ENCODE measurements at regions not wholly inside any gene's neighbourhood (a gene's known extent, or its start where the extent isn't known, plus 50 kb on each side); places are given as distances from the start of the nearest gene placed in this dataset.
"Not testable (repeated sequence)": the region's sequence is repeated elsewhere in the genome, so short reads cannot be mapped to it uniquely, and the experiment has no call there.

DNA sequence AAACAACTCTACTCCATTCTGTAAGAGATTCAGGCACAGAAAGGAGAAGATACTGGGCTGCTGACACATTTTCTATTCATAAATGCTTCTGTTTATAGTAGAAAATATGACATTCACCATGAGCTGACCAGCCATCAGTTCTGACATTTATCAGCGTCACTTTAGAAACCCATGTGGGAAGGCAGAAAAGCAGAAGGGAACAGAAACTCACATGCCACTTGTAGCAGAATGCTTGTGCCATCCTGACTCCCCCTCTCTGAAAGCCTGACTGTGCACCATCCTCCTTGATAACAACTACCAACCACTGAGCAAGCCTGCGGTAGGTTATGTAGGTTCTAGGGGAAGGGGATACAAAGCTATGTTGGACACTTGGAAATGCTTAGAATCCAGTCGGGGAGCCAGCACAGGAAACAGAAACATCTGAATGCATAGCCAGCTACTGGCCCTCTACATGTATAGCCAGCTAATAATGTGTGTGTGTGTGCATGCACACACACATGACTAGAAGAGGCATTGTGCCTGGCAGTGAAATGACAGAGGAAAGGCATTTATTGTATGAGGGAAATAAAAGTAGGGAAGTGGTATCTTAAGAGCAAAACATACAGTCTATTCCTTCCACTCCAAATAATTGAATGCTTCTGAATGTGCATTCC lies 104.3 kb downstream of the SPDYE17 start:
- peak; percentile 82 for FAIRE-seq
- not testable (repeated sequence) for DNase-seq (ENCODE audit: extremely low spot score, insufficient read length, low read depth)

DNA sequence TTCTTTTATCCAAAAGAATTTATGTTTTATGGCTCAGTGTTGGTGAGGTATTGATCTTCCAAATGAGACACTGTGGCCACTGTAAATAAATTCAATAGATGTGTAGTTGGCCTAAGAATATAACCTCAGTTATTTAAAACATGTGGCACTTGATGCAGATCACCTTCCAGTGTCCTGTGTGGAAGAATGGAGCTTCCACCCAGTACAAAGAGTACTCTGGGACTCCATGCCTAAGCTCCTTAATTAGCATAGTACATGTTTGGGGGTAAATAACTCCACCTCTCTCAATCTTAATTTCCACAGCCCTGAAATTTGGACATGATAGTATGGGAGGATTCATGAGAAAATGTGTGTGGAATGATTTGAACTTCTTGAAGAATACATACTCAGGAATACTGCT lies 105.7 kb downstream of the SPDYE17 start:
- not testable (repeated sequence) for FAIRE-seq; DNase-seq (ENCODE audit: extremely low spot score, insufficient read length, low read depth)

GRCh38 chr7:76924756-76925155 lies 107.4 kb downstream of the SPDYE17 start:
- DNase-seq (ENCODE audit: extremely low spot score, insufficient read length, low read depth), result not testable (repeated sequence)

DNA sequence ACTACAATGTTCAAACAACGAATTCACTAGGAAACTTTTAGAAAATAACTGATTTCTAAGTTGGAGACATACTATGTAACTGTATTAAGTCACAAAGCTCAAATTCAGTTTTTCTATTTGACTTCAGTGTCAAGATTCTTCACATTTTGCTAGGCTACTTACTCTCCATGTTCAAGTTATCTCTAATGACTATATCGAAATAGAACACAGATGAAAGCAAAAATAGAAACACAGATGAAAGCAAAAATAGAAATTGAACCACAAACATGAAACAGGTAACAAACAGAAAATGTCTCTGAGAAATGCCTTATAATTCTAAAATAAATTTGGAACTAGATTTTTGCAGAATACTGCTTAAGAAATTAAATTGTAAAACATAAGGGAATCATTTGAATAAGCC lies 113.5 kb downstream of the SPDYE17 start:
- FAIRE-seq, result peak; percentile 18
- DNase-seq (ENCODE audit: extremely low spot score, insufficient read length, low read depth), result not testable (repeated sequence)

More at GRCh38 chr7:76924756-76925155, 107.4 kb downstream of the SPDYE17 start:
- not testable (repeated sequence) for FAIRE-seq

DNA sequence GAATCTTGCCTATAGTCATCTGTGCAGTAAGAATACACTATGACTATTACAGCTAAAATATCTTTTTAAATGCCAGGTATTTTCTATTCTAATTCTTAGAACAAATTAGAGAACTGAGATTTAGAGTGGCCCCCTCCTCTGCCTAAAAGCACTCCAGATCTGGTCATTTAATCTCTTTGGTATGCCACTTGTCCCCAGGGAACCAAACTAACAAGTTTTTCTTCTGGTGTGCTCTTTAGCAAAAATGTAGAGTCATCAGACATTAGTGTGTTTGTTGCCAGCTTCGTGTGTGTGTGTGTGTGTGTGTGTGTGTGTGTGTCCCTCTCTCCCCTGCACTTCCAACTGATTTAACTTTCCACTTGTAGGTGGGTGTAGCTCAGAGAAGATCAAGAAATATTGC lies 117.8 kb downstream of the SPDYE17 start:
- DNase-seq (ENCODE audit: extremely low spot score, insufficient read length, low read depth); FAIRE-seq: not testable (repeated sequence)

DNA sequence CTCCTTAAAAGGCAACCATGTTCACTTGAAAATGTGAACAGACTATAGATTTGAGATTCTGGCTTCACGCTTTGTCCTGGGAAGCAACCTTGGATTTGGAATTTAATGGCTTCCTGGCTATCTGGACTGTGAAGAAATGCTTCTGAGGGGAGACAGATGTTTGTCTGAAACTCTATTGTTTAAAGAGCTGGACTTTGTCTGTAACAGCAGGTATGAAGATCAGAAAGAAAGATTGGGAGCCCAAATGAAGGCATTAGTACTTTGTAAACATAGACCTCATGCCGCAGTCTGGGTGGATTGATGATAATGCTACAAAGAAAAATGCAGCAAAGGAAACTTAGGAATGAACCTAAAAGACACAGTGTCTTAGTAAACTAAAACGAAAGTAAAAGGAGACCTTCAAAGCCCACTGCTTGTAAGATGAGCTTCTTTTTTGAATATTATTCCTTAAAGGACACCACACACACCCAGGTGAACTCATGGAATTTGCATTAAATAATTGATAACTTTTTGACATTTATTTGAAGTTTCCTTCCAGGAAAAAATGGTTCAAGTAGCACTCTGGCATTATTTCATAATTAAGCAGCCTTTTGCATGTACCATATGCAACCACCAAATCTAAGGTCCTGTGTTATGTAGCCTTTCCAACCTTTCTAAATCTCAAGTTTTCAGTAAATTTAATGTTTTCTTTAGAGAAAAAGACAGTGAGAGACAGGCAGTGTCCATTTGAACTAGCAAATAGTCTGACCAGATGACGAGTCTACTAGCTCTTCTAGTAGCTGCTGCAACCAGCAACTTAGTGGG lies 119.9 kb downstream of the SPDYE17 start:
- not testable (repeated sequence) for DNase-seq (ENCODE audit: extremely low spot score, insufficient read length, low read depth); FAIRE-seq

DNA sequence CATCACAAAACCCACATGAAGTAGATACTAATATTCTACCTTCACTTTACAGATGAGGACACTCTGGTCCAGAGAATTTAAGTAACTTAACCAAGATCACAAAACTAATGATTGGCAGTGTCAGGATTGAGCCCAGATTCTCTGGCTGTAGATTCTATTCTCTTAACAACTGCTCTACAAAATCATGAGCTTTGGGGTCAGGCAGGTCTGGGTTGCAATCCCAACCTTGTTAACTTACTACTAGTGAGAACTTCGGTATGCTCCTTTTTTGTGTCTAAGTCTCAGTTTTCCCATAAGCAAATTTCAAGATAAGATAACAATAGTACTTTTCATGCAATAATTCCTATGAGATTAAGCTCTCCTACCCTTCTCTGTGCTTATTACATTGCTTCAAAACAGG lies 127.5 kb downstream of the SPDYE17 start:
- not testable (repeated sequence) for FAIRE-seq; DNase-seq (ENCODE audit: extremely low spot score, insufficient read length, low read depth)

DNA sequence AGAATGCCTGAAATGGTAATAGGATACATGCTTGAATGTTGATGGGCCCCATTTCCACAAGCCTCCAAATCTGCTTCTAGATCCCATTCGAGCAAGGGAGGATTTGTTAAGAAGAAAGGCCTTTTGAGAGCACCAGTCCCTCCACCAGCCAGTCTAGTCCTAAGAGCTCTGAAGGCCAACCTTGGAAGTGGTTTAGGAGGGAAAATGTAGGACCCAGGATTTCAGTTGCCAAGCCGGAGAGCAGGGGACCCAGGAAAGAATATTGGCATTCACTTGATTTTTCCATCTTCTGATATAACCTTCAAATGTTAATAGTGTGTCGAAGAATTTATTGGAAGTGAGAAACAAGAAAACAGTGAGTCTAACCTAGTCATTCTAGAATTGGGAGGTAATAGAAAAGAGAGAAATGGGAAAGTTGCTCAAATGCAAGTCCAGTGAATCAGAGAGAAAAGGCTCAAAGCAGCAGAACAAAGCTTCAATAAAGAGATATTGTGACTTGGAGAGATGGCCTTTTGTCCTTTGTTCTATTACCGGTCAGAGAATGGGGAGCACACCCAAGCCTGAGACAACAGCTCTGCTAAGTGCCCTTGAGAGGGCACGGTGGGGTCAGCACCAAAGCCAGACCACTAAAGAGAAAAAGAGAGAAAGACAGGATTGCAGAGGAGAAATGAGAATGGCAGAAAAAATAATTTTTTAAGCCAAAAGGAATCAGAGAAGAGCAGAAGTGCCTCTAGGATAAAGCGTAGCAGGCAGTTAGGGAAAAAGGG lies 130.0 kb downstream of the SPDYE17 start:
- FAIRE-seq; DNase-seq (ENCODE audit: extremely low spot score, insufficient read length, low read depth): not testable (repeated sequence)

DNA sequence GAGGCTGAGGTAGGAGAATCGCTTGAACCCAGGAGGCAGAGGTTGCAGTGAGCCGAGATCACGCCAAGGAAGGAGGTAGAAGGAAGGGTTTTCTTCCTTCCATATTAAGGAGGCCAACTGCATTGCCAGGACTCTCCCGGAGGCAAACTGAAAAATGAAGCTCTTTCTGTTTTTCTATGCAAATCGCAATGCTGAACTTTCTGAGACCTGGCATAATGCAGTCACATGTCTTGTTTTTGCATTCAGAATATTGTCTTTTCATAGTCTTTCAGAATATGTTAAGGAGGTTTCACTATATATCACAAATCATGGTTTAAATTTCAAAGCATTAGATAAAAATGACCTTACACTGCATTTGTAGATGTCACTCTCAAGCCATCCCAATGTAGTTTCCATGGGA lies 133.4 kb downstream of the SPDYE17 start:
- DNase-seq (ENCODE audit: extremely low spot score, insufficient read length, low read depth), result not testable (repeated sequence)
- FAIRE-seq, result peak; percentile 33

GRCh38 chr7:76897007-76897406 lies 135.2 kb downstream of the SPDYE17 start:
- not testable (repeated sequence) for FAIRE-seq

GRCh38 chr7:76895696-76896095 lies 136.5 kb downstream of the SPDYE17 start:
- FAIRE-seq; DNase-seq (ENCODE audit: extremely low spot score, insufficient read length, low read depth): not testable (repeated sequence)

More at GRCh38 chr7:76897007-76897406, 135.2 kb downstream of the SPDYE17 start:
- not testable (repeated sequence) for DNase-seq (ENCODE audit: extremely low spot score, insufficient read length, low read depth)

GRCh38 chr7:76891771-76892170 lies 140.4 kb downstream of the SPDYE17 start:
- not testable (repeated sequence) for DNase-seq (ENCODE audit: extremely low spot score, insufficient read length, low read depth); FAIRE-seq

GRCh38 chr7:76879733-76880288 lies 152.3 kb downstream of the SPDYE17 start:
- DNase-seq (ENCODE audit: extremely low spot score, insufficient read length, low read depth); FAIRE-seq: not testable (repeated sequence)

DNA sequence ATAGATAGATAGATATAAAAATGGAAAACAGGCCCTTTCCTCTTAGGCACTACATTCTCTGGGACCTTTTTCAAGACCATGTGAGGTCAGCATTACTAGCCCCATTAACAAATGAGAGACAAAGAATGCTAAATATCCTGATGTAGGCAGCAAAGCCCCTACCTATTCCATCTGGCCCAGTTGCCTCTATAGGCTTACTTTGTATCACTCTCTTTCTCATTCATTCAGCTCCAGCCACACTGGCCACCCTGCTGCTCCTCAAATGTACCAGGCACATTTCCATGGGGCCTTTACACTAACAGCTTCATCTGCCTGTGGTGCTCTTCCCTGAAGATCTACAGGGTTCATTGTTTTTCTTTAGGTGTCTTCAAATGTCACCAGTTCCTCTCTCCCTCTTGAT lies 156.4 kb downstream of the SPDYE17 start:
- DNase-seq (ENCODE audit: extremely low spot score, insufficient read length, low read depth); FAIRE-seq: not testable (repeated sequence)

- DNase-seq (ENCODE audit: extremely low spot score, insufficient read length, low read depth); FAIRE-seq: not testable (repeated sequence)
Observed at GRCh38 chr7:76870504-76870808, 161.7 kb downstream of the SPDYE17 start.

DNA sequence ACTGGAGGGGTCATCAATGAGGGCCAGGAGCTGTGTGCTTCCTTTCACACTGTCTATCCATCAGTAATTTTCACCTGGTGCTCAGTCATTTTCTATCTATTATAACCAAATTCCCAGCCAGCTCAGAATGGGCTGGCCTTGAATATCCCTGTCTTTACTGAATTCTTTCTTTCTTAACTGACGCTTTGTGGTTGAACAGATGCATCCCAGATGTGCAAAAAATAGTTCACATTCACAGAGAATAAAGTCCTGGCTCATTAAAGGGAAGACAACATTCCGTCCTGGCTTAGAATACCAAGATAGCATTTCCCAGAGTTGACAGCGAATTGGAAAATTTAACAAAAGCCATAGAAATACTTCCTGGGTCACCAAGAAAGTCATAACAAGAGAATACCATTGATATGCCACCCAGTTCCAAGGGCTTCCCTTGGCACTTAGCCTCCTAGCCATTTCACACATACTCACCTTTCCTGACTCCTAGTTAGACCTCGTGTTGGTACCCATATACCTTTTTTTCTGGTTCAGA lies 164.7 kb downstream of the SPDYE17 start:
- not testable (repeated sequence) for DNase-seq (ENCODE audit: extremely low spot score, insufficient read length, low read depth); FAIRE-seq

- FAIRE-seq, result peak; percentile 75
- DNase-seq (ENCODE audit: extremely low spot score, insufficient read length, low read depth), result not testable (repeated sequence)
Observed at GRCh38 chr7:76863150-76863773, 168.9 kb downstream of the SPDYE17 start.

DNA sequence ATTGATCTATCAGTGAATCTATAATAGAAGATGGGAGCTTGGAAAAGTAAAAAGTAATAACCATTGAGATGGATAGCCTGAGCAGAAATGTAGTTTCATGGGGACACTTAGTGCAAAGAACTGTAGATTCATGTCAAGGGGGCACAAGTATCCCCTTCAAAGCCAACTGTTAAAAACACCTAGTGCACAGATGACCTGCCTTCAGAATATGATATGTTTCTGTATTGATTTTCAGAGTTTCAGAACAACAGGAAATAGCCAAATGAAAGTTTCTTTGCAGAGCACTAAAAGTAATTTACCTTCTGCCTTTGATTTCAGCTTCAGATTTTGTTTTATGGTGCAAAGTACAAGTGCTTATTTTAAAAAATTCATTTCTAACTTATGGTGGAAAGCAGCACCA lies 169.9 kb downstream of the SPDYE17 start:
- not testable (repeated sequence) for DNase-seq (ENCODE audit: extremely low spot score, insufficient read length, low read depth)
- FAIRE-seq, result peak; percentile 76

DNA sequence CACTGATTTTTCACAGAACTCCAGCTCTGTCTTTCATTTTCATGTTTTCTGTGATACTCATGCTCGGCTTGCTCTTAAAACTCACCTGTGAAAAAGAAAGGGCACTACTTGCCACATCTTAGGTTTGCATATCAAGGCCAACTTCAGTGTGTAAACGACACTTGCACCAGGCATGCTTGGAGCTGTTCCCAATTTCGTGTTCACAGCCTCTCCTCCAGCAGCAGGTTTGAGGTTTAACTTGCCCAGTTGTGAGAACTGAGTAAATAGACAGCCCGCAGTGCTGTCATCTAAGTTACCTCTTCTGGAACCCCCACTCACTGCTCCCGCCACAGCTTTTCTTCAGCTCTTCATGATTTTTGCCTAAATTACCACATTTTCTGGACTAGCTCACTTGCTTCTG lies 172.2 kb downstream of the SPDYE17 start:
- FAIRE-seq; DNase-seq (ENCODE audit: extremely low spot score, insufficient read length, low read depth): not testable (repeated sequence)

Measured in GM18507 (cell line).